Fibroblast of pulmonary artery (primary cell): ENCODE measurements at regions not wholly inside any gene's neighbourhood (a gene's known extent, or its start where the extent isn't known, plus 50 kb on each side); places are given as distances from the start of the nearest gene placed in this dataset.

Experiments used
- DNase-seq: peaks from one replicate; pipeline ENCODE4 v3.0.0-alpha.2; 2010; ENCODE audit warnings: low read depth
- H3K4me3 ChIP-seq: replicated peaks from 2 replicates; pipeline ENCODE4 v1.5.1; 2011; ENCODE audit warnings: low read depth, mild to moderate bottlenecking, control low read depth, low read length, moderate library complexity
- TF ChIP-seq, protein P1 (sequence below): IDR thresholded peaks from 2 replicates; pipeline ENCODE4 v1.5.1; 2011; ENCODE audit warnings: mild to moderate bottlenecking, control low read depth, low read length, inconsistent platforms; ENCODE audit errors: missing control alignments

DNA sequence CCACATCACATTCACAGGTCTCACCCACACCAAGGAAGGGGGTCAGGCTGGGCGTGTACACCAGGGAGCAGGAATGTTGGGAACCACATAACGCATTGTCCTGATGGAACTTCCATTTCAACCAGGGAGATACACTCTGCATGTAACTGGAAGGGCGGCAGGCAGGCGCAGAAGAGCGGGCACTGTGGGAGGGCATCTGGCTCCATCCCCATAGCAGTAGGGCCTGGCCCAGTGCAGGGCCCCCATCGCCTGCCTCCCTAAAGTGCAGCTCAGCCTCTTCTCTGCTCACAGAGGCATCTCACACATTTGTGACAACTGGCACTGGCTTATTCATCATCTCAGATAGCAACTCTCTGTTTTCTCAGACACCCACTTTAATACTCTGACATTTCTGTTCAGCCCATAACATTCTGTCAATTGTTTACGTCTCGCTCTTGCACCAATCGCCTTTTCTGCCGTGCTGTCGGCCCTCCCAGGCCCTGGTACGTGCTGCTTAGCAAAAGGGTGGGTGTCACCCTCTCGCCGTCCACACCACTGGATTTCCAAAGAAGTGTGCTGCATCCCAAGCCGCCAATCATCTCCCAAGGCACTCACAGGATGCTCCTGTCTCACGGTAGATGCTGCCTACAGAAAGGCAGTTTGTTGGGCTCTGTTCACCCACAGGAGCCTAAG, 353.3 kb upstream of the ZNF507 start:
- TF ChIP-seq, protein P1, sequence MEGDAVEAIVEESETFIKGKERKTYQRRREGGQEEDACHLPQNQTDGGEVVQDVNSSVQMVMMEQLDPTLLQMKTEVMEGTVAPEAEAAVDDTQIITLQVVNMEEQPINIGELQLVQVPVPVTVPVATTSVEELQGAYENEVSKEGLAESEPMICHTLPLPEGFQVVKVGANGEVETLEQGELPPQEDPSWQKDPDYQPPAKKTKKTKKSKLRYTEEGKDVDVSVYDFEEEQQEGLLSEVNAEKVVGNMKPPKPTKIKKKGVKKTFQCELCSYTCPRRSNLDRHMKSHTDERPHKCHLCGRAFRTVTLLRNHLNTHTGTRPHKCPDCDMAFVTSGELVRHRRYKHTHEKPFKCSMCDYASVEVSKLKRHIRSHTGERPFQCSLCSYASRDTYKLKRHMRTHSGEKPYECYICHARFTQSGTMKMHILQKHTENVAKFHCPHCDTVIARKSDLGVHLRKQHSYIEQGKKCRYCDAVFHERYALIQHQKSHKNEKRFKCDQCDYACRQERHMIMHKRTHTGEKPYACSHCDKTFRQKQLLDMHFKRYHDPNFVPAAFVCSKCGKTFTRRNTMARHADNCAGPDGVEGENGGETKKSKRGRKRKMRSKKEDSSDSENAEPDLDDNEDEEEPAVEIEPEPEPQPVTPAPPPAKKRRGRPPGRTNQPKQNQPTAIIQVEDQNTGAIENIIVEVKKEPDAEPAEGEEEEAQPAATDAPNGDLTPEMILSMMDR, result no peak
- no peak overlapping the region for H3K4me3 ChIP-seq
- DNase-seq, result no peak

DNA sequence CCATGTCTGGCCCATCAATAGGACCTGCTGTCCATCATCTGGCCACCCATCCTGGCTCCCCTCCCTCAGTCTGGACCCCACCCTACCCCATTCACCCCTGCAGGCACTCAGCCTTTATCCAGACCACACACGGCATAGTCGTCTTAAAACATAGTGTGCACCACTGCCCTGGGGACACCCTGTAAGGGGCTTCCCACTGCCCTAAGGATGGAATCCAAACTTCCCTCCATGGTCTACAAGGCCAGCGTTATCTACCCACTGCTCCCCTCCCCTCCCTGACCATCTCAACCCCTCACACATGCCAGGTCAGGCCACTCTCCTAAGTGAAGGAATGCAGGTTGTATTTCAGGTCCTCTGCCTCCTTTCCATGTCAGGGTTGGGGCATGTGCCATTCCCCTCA, 352.7 kb upstream of the ZNF507 start:
- TF ChIP-seq, protein P1, result no peak
- DNase-seq, result no peak
- no peak overlapping the region for H3K4me3 ChIP-seq

DNA sequence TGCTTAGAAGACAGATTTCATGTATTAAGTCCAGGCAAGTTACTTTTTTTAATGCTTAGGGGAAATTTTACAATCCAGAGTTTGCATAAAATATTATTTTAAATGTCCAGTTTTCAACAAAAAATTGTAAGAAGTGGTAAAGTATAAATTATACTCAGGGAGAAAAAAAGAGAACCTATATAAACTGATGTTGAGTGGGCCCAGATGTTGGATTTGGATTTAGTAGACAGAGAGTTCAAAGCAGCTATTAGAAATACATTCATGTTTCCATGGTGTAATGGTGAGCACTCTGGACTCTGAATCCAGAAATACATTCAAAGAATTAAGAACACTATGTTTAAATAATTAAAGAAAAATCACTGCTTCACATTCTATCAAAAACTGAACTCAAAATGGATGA, 349.9 kb upstream of the ZNF507 start:
- no peak for DNase-seq
- H3K4me3 ChIP-seq, result no peak overlapping the region
- TF ChIP-seq, protein P1, result no peak

DNA sequence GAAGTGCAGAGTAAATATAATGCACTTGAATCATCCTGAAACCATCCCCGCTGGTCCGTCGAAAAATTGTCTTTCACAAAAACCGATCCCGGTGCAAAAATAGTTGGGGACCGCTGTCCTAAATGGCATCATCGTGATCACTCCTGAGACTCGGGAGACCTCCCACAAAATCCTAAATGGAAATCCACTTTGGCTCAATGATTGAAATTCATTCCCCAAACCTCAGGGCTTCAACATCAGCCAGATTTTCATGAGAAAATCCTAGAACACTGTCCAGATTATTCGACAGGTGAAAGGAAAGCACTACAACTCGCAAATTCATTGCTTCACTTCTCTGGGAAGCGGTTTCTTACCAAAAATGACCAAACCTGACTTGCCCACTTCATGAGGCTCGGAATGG, 335.3 kb upstream of the ZNF507 start:
- TF ChIP-seq, protein P1, result no peak
- DNase-seq, result no peak
- H3K4me3 ChIP-seq, result no peak overlapping the region

DNA sequence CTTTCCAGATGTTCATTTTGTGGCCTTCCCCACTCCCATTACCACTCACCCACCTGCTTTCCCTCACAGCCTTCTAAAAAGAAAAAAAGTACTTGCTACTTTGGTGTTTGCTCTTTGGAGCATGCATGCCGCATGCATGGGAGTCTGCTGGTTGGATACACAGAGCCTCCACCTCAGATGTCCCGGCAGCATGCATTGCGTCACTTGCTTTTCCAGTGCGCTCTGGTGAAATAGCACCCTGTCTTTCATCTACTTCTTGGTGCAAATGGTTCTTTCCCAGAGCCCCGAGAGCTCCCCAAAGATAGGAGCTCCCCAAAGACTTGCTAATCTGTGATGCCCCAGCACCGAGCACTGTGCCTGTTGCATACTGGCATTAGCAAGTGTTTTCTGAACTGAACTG, 333.2 kb upstream of the ZNF507 start:
- no peak for DNase-seq
- TF ChIP-seq, protein P1, result no peak
- no peak overlapping the region for H3K4me3 ChIP-seq

DNA sequence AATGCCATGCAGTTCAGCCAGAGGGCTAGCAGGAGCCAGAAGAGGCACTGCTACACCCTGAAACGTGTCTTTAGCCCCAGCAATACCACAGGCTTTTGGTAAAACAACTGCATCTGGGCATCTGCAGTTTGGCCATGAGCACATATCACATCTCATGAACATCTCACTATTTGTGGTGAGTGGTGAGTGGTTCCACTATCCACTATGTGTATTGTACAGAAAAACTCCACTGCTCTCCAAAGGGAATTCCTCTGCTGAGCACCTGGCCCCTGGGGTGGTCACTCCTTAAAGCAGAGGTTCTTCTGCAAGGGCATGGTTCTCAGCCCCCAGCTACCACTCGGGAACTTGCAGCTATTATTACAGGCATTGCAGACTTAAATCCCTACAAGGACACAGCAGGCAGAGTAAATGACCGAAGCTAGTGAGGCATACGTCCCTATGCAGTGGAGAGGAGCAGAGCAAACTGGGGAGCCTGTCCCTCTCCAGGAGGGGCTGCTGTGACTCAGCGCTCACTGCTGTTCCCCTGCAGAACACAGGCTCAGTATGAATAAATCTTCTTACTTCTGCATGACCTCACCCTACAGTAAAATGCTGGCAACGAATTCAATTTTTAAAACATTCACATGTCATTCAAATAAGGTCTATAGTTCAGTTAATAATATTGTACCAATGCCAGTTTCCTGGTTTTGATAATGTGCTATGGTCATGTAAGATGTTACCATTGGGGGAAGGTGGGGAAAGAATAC, 332.4 kb upstream of the ZNF507 start:
- no peak for DNase-seq
- H3K4me3 ChIP-seq, result no peak overlapping the region
- TF ChIP-seq, protein P1, result no peak
